ENCODE measurements at regions not wholly inside any gene's neighbourhood (a gene's known extent, or its start where the extent isn't known, plus 50 kb on each side); places are given as distances from the start of the nearest gene placed in this dataset.

GRCh38 chr3:159559771-159560170, 428.9 kb upstream of the IL12A start:
- TF ChIP-seq POLR2A (IDR thresholded peaks at IDR 0.05; ENCODE audit: low read depth, low read length) (no peak), TAF1 (IDR thresholded peaks at IDR 0.05; ENCODE audit: borderline replicate concordance, low read depth, low read length) (no peak), POLR2AphosphoS5 (IDR thresholded peaks at IDR 0.05; ENCODE audit: low read depth, low read length) (no peak)

Data from GM12892 (cell line).